SHP77 (cell line): ENCODE measurements at regions not wholly inside any gene's neighbourhood (a gene's known extent, or its start where the extent isn't known, plus 50 kb on each side); places are given as distances from the start of the nearest gene placed in this dataset.
A peak's percentile ranks its signal among the peaks of the same experiment; 100 is the strongest.

Experiments used
- DNase-seq, 2 experiments: peaks; one replicate each; lab custom pipeline; 2025; lab: John Stamatoyannopoulos, UW

GRCh38 chr4:101418466-101418865 lies 71.1 kb upstream of the PPP3CA start:
- DNase-seq = no peak

- no peak for DNase-seq
These were observed 70.7 kb upstream of the PPP3CA start for GRCh38 chr4:101418055-101418454.

GRCh38 chr4:101417046-101417445 lies 69.7 kb upstream of the PPP3CA start:
- no peak for DNase-seq

- DNase-seq = no peak
These were observed 68.6 kb upstream of the PPP3CA start for GRCh38 chr4:101415962-101416361.

- DNase-seq = no peak
These were observed 67.2 kb upstream of the PPP3CA start for GRCh38 chr4:101414496-101414895.

GRCh38 chr4:101411926-101412325 lies 64.6 kb upstream of the PPP3CA start:
- no peak for DNase-seq

- DNase-seq = peak in 1 of 2 experiments; percentile 18
These were observed 64.1 kb upstream of the PPP3CA start for GRCh38 chr4:101411281-101411910.

- no peak for DNase-seq
These were observed 52.8 kb upstream of the PPP3CA start for GRCh38 chr4:101400096-101400495.

- no peak for DNase-seq
These were observed 51.5 kb upstream of the PPP3CA start for GRCh38 chr4:101398807-101399206.
